ENCODE measurements at regions not wholly inside any gene's neighbourhood (a gene's known extent, or its start where the extent isn't known, plus 50 kb on each side); places are given as distances from the start of the nearest gene placed in this dataset.

DNA sequence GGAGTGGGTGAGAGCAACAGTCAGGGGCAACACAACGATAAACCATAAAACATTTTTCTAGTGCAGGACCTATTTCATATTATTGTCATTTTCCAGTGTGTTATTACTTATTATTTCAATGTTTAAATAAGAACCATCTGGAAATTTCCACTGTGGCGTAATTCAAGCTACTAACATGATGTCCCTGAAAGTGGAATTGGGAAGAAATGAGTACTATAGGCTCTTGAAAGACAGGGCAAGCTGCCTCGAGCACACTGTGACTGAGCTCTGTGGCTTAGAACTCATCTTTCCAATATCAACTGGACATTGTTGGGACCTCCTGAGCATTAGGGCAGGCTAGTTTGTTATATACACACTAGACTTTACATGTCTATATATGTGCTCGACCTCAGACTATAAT lies 182.9 kb upstream of the RIOK2 start:
- TF ChIP-seq, protein P1, sequence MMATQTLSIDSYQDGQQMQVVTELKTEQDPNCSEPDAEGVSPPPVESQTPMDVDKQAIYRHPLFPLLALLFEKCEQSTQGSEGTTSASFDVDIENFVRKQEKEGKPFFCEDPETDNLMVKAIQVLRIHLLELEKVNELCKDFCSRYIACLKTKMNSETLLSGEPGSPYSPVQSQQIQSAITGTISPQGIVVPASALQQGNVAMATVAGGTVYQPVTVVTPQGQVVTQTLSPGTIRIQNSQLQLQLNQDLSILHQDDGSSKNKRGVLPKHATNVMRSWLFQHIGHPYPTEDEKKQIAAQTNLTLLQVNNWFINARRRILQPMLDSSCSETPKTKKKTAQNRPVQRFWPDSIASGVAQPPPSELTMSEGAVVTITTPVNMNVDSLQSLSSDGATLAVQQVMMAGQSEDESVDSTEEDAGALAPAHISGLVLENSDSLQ (IDR thresholded peaks at IDR 0.05), result no peak
- TF ChIP-seq SUZ12 (IDR thresholded peaks at IDR 0.05) (no peak), FOXM1 (IDR thresholded peaks at IDR 0.05; ENCODE audit: borderline replicate concordance) (no peak), BHLHE40 (IDR thresholded peaks at IDR 0.05; ENCODE audit: borderline replicate concordance) (no peak), NFRKB (IDR thresholded peaks at IDR 0.05) (no peak), ARNT (IDR thresholded peaks at IDR 0.05) (no peak), LEF1 (IDR thresholded peaks at IDR 0.05; ENCODE audit: borderline replicate concordance) (no peak)
- ChIA-PET CTCF (no interaction called here), POLR2A (no interaction called here)
- DNase-seq (ENCODE audit: extremely low spot score), result no peak

DNA sequence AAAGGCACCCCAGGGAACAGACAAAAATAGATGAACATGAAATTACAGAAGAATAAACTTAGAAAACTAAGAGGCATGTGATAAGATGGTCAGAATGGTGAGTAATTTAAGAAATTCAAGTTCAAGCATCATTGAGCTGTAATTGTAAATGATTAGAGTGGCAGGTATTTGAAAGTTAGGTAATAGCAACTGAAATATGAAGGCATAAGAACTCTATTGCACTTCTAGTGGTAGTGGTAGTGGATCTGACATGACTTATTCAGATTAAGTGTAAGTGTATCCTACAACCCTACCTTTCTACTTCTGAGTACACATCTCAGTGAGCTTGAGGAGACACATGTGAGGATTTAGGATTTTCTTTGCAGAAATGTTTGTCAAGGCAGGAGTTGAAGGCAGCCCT lies 192.9 kb upstream of the RIOK2 start:
- TF ChIP-seq BHLHE40 (IDR thresholded peaks at IDR 0.05; ENCODE audit: borderline replicate concordance) (no peak), SUZ12 (IDR thresholded peaks at IDR 0.05) (no peak), FOXK2 (IDR thresholded peaks at IDR 0.05) (no peak), SP1 (IDR thresholded peaks at IDR 0.05) (no peak), TARDBP (IDR thresholded peaks at IDR 0.05) (no peak), ARNT (IDR thresholded peaks at IDR 0.05) (no peak), NFRKB (IDR thresholded peaks at IDR 0.05) (no peak), FOXA1 (IDR thresholded peaks at IDR 0.05) (no peak), L3MBTL2 (conservative IDR thresholded peaks at IDR 0.05) (no peak), LEF1 (IDR thresholded peaks at IDR 0.05; ENCODE audit: borderline replicate concordance) (no peak), HDGF (IDR thresholded peaks at IDR 0.05; ENCODE audit: borderline replicate concordance) (no peak), CTBP1 (IDR thresholded peaks at IDR 0.05; ENCODE audit: borderline replicate concordance) (no peak), ELF4 (IDR thresholded peaks at IDR 0.05) (no peak), FOXM1 (IDR thresholded peaks at IDR 0.05; ENCODE audit: borderline replicate concordance) (no peak), ZNF384 (IDR thresholded peaks at IDR 0.05) (no peak)
- TF ChIP-seq, protein P1 (IDR thresholded peaks at IDR 0.05), result no peak
- CTCF ChIA-PET, result no interaction called here
- DNase-seq (ENCODE audit: extremely low spot score), result no peak
- POLR2A ChIA-PET, result no interaction called here

DNA sequence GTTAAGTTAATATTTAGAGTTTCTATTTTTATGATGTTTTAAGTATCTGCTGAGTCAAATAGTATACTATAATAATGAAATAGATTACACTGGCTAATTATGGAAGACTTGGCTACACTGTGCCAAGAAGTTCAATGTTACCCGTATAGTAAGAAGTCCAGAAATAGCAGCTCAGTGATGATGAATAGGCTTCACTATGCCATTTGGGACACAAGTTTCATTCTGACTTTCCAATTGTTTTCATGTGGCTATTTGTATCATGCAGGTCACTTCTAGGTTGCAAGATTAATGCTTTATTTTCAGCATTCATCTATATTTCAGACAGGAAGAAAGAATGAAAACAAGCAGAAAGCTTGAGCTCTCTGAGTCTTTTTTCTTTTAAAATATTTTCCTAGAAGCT lies 194.5 kb upstream of the RIOK2 start:
- POLR2A ChIA-PET, result no interaction called here
- CTCF ChIA-PET, result no interaction called here
- TF ChIP-seq ARNT (IDR thresholded peaks at IDR 0.05), result no peak
- no peak for TF ChIP-seq ELF4 (IDR thresholded peaks at IDR 0.05)
- no peak for DNase-seq (ENCODE audit: extremely low spot score)

- ChIA-PET POLR2A (no interaction called here), CTCF (no interaction called here)
- TF ChIP-seq LEF1 (IDR thresholded peaks at IDR 0.05; ENCODE audit: borderline replicate concordance), result no peak
- no peak for TF ChIP-seq CTBP1 (IDR thresholded peaks at IDR 0.05; ENCODE audit: borderline replicate concordance)
- TF ChIP-seq, protein P1 (IDR thresholded peaks at IDR 0.05), result no peak
- TF ChIP-seq ELF4 (IDR thresholded peaks at IDR 0.05), result no peak
- no peak for TF ChIP-seq FOXA1 (IDR thresholded peaks at IDR 0.05)
- no peak for TF ChIP-seq L3MBTL2 (conservative IDR thresholded peaks at IDR 0.05)
- no peak for TF ChIP-seq SUZ12 (IDR thresholded peaks at IDR 0.05)
- no peak for TF ChIP-seq ARNT (IDR thresholded peaks at IDR 0.05)
- no peak for TF ChIP-seq HDGF (IDR thresholded peaks at IDR 0.05; ENCODE audit: borderline replicate concordance)
- no peak for TF ChIP-seq SP1 (IDR thresholded peaks at IDR 0.05)
- no peak for TF ChIP-seq NFRKB (IDR thresholded peaks at IDR 0.05)
- no peak for TF ChIP-seq FOXK2 (IDR thresholded peaks at IDR 0.05)
- DNase-seq (ENCODE audit: extremely low spot score), result no peak
Observed at GRCh38 chr5:97383996-97384395, 200.9 kb upstream of the RIOK2 start.

DNA sequence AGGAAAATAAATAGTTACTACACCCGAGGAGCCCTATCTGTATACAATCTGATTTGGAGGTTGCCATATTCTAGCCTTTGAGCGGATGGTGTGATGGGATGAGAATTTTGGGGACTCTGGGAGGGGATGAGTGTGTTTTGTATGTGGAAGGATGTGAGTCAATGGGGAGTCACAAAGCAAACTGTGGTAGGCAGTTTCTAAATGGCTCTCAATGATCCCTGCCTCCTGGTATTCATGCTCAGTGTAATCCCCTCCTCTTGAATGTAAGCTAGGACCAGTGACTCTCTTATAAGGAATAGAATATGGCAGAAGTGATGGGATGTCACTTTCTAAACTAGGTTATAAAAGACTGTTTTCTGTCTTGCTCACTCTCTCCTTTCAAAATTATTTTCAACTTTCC lies 205.7 kb upstream of the RIOK2 start:
- no peak for DNase-seq (ENCODE audit: extremely low spot score)
- TF ChIP-seq, protein P1 (IDR thresholded peaks at IDR 0.05), result no peak
- TF ChIP-seq HDGF (IDR thresholded peaks at IDR 0.05; ENCODE audit: borderline replicate concordance), result no peak
- TF ChIP-seq NFRKB (IDR thresholded peaks at IDR 0.05), result no peak
- no peak for TF ChIP-seq SUZ12 (IDR thresholded peaks at IDR 0.05)
- TF ChIP-seq ELF4 (IDR thresholded peaks at IDR 0.05), result no peak
- no peak for TF ChIP-seq FOXA1 (IDR thresholded peaks at IDR 0.05)
- TF ChIP-seq CTBP1 (IDR thresholded peaks at IDR 0.05; ENCODE audit: borderline replicate concordance), result no peak
- TF ChIP-seq L3MBTL2 (conservative IDR thresholded peaks at IDR 0.05), result no peak
- CTCF ChIA-PET, result no interaction called here
- POLR2A ChIA-PET, result no interaction called here

DNA sequence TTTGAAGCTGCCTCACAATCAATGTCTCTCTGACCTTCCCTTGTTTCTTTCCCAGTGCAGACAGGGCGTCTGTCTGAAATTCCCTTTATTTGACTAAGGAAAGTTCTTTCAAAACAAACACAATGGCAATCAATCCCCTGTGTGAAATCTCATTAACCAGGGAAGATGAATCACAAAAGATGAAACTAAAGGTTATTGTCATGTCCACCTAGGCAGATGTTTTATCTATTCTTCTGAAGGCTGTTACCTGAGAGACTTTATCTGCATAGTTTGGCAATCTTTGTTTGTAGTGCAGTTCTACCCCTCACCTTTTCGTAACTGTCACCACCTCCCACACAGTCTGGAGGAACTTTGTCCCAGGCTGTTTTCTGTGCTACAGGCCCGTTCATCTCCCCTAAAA lies 217.5 kb upstream of the RIOK2 start:
- ChIA-PET POLR2A (no interaction called here), CTCF (no interaction called here)
- TF ChIP-seq, protein P1 (IDR thresholded peaks at IDR 0.05), result no peak
- no peak for DNase-seq (ENCODE audit: extremely low spot score)
